Upper lobe of left lung (tissue), 4 donors: ENCODE measurements at regions not wholly inside any gene's neighbourhood (a gene's known extent, or its start where the extent isn't known, plus 50 kb on each side); places are given as distances from the start of the nearest gene placed in this dataset.

Experiments
- POLR2AphosphoS5 ChIP-seq, 2 donors: sonication (generic); formaldehyde crosslinking; IDR thresholded peaks; one replicate each; pipeline ENCODE4 v1.5.1; 2017; ENCODE audit warnings: antibody characterized with exemption in 2 of 2
- TF ChIP-seq, protein P1 (sequence below), 6 experiments: fragments of 450-650 bp in 4 of 6; fragments of 200-600 bp in 2 of 6; sonication (generic) in 2 of 6; IDR thresholded peaks; one replicate each; pipeline ENCODE4 v1.5.1; 2016 to 2019; ENCODE audit warnings: antibody characterized with exemption in 6 of 6

GRCh38 chr7:157087646-157088045 is 51.1 kb upstream of the UBE3C start:
- no peak for TF ChIP-seq POLR2AphosphoS5 (IDR thresholded peaks at IDR 0.05)
- TF ChIP-seq, protein P1, sequence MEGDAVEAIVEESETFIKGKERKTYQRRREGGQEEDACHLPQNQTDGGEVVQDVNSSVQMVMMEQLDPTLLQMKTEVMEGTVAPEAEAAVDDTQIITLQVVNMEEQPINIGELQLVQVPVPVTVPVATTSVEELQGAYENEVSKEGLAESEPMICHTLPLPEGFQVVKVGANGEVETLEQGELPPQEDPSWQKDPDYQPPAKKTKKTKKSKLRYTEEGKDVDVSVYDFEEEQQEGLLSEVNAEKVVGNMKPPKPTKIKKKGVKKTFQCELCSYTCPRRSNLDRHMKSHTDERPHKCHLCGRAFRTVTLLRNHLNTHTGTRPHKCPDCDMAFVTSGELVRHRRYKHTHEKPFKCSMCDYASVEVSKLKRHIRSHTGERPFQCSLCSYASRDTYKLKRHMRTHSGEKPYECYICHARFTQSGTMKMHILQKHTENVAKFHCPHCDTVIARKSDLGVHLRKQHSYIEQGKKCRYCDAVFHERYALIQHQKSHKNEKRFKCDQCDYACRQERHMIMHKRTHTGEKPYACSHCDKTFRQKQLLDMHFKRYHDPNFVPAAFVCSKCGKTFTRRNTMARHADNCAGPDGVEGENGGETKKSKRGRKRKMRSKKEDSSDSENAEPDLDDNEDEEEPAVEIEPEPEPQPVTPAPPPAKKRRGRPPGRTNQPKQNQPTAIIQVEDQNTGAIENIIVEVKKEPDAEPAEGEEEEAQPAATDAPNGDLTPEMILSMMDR (IDR thresholded peaks at IDR 0.05): no peak
